ENCODE measurements at regions not wholly inside any gene's neighbourhood (a gene's known extent, or its start where the extent isn't known, plus 50 kb on each side); places are given as distances from the start of the nearest gene placed in this dataset.

DNA sequence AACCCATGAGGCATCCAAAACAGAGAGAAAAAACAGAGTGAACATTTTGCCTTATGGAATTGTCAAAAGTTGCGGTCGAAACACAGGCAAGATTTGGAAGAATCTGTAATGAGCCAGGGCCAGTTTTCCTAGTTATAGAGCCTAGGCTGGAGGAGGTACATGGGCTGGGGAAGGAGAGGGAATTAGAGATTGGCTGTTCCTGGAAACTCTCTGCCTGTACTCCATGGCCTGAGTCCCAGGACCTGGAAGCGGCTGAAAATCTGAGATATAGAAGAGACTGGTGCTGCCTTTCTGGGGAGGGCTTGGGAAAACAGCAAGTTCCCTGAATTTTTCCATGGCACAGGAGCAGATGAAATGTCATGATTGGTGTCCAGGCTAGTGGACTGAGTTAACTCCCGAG, 122.8 kb upstream of the KLF12 start:
- no peak for TF ChIP-seq EP300 (IDR thresholded peaks at IDR 0.05; ENCODE audit: borderline replicate concordance)
- TF ChIP-seq, protein P1, sequence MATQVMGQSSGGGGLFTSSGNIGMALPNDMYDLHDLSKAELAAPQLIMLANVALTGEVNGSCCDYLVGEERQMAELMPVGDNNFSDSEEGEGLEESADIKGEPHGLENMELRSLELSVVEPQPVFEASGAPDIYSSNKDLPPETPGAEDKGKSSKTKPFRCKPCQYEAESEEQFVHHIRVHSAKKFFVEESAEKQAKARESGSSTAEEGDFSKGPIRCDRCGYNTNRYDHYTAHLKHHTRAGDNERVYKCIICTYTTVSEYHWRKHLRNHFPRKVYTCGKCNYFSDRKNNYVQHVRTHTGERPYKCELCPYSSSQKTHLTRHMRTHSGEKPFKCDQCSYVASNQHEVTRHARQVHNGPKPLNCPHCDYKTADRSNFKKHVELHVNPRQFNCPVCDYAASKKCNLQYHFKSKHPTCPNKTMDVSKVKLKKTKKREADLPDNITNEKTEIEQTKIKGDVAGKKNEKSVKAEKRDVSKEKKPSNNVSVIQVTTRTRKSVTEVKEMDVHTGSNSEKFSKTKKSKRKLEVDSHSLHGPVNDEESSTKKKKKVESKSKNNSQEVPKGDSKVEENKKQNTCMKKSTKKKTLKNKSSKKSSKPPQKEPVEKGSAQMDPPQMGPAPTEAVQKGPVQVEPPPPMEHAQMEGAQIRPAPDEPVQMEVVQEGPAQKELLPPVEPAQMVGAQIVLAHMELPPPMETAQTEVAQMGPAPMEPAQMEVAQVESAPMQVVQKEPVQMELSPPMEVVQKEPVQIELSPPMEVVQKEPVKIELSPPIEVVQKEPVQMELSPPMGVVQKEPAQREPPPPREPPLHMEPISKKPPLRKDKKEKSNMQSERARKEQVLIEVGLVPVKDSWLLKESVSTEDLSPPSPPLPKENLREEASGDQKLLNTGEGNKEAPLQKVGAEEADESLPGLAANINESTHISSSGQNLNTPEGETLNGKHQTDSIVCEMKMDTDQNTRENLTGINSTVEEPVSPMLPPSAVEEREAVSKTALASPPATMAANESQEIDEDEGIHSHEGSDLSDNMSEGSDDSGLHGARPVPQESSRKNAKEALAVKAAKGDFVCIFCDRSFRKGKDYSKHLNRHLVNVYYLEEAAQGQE (IDR thresholded peaks at IDR 0.05; ENCODE audit: low read depth) = no peak
- TF ChIP-seq TEAD4 (IDR thresholded peaks at IDR 0.05) = no peak
- no peak for TF ChIP-seq EGR1 (IDR thresholded peaks at IDR 0.05)
- TF ChIP-seq, protein P2, sequence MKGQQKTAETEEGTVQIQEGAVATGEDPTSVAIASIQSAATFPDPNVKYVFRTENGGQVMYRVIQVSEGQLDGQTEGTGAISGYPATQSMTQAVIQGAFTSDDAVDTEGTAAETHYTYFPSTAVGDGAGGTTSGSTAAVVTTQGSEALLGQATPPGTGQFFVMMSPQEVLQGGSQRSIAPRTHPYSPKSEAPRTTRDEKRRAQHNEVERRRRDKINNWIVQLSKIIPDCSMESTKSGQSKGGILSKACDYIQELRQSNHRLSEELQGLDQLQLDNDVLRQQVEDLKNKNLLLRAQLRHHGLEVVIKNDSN (IDR thresholded peaks at IDR 0.05) = no peak
- TF ChIP-seq NFIC (IDR thresholded peaks at IDR 0.05) = no peak
- TF ChIP-seq CREB1 (IDR thresholded peaks at IDR 0.05; ENCODE audit: low read depth) = no peak
- TF ChIP-seq TAF1 (IDR thresholded peaks at IDR 0.05; ENCODE audit: low read depth) = no peak
- no peak for TF ChIP-seq YY1 (IDR thresholded peaks at IDR 0.05; ENCODE audit: low read depth)
- no peak for TF ChIP-seq FOXM1 (IDR thresholded peaks at IDR 0.05; ENCODE audit: borderline replicate concordance, low read depth)
- no peak for TF ChIP-seq RAD21 (IDR thresholded peaks at IDR 0.05; ENCODE audit: low read depth)
- TF ChIP-seq TCF12 (IDR thresholded peaks at IDR 0.05; ENCODE audit: low read depth) = no peak
- TF ChIP-seq CEBPB (IDR thresholded peaks at IDR 0.05) = no peak

DNA sequence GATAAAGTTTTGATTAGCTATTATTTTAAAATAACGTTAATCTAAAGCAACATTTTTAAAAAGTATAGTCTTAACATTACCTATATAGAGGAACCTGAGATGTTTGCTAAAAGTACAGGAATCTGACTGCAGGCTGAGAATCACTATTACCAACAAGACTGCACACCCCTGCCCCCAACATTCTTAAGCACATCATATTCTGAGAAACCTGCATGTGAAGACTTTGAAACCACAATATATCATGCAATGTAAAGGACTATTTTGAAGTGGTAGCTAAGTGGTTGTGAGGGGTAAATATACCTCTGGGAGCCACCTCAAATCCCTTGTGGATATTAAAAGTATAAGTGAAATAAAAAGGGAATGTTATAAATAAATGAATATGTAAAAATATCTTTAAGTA, 119.0 kb upstream of the KLF12 start:
- TF ChIP-seq TCF12 (IDR thresholded peaks at IDR 0.05; ENCODE audit: low read depth) (no peak), CEBPB (IDR thresholded peaks at IDR 0.05) (no peak), NFIC (IDR thresholded peaks at IDR 0.05) (no peak), EGR1 (IDR thresholded peaks at IDR 0.05) (no peak), YY1 (IDR thresholded peaks at IDR 0.05; ENCODE audit: low read depth) (no peak), CREB1 (IDR thresholded peaks at IDR 0.05; ENCODE audit: low read depth) (no peak), TAF1 (IDR thresholded peaks at IDR 0.05; ENCODE audit: low read depth) (no peak), FOXM1 (IDR thresholded peaks at IDR 0.05; ENCODE audit: borderline replicate concordance, low read depth) (no peak)

DNA sequence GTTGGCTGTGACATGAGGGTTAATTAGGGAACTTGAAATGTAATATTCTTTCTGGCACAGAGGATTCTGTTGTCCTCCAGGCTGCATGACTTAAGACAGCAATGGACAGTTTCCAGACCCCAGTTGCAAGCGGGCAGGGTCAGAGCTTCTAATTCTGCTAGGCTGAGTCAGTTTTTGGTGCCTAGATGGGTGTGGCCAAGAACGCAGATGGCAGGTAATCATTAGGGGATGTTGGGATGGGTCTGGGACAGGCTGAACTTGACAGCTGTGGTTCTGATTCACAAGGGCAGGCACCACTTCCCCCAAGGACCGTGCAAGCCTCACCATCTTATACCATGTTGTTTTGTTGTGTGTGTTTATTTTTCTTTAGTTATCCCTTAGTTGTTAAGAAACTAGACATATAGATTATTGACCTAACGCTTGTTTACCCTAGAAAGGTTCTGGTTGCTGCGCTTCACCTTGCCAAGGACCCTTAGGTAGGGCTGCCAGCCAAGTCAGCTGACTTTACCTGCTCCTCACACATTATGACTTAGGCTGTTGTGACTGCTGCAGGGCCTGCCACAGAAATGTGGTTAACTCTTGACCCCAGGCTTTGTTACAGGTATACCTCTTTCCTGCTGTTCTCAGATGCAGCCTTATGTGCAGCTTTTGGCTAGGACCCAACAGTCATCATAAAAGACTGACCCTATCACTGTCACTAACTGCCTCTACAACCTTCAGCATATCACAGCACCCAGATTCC, 117.7 kb upstream of the KLF12 start:
- TF ChIP-seq TAF1 (IDR thresholded peaks at IDR 0.05; ENCODE audit: low read depth) = no peak
- no peak for TF ChIP-seq CREB1 (IDR thresholded peaks at IDR 0.05; ENCODE audit: low read depth)
- TF ChIP-seq, protein P1 (IDR thresholded peaks at IDR 0.05; ENCODE audit: low read depth) = no peak
- TF ChIP-seq RAD21 (IDR thresholded peaks at IDR 0.05; ENCODE audit: low read depth) = no peak
- no peak for TF ChIP-seq TEAD4 (IDR thresholded peaks at IDR 0.05)
- TF ChIP-seq EP300 (IDR thresholded peaks at IDR 0.05; ENCODE audit: borderline replicate concordance) = no peak
- TF ChIP-seq, protein P3, sequence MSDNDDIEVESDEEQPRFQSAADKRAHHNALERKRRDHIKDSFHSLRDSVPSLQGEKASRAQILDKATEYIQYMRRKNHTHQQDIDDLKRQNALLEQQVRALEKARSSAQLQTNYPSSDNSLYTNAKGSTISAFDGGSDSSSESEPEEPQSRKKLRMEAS (IDR thresholded peaks at IDR 0.05) = no peak
- TF ChIP-seq ZBTB7A (IDR thresholded peaks at IDR 0.05; ENCODE audit: low read depth) = no peak
- TF ChIP-seq FOXM1 (IDR thresholded peaks at IDR 0.05; ENCODE audit: borderline replicate concordance, low read depth) = no peak
- no peak for TF ChIP-seq NFIC (IDR thresholded peaks at IDR 0.05)
- no peak for TF ChIP-seq TCF12 (IDR thresholded peaks at IDR 0.05; ENCODE audit: low read depth)

DNA sequence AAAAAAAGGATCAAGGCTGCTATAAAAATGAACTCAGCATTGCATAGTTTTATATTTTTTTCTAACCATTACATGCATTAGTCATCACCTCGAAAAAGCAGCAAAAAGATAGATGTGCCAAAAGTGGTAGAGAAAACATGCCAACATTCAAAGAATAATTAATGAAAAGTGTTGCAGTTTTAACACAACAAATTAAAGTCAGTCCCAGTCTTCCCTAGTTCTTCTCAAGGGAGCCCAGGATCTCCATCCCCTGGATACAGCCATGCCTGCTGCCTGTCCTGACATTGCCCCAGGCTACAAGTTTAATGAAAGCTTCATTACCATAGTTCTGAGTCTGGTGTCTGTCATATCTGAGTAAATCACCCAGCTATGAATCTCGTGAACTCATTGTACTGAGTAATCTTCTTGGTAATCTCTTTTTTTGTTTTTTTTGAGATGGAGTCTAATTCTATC, 116.6 kb upstream of the KLF12 start:
- TF ChIP-seq, protein P1 (IDR thresholded peaks at IDR 0.05; ENCODE audit: low read depth) = no peak
- TF ChIP-seq EP300 (IDR thresholded peaks at IDR 0.05; ENCODE audit: borderline replicate concordance) = no peak
- no peak for TF ChIP-seq TEAD4 (IDR thresholded peaks at IDR 0.05)
- no peak for TF ChIP-seq YY1 (IDR thresholded peaks at IDR 0.05; ENCODE audit: low read depth)
- no peak for TF ChIP-seq TAF1 (IDR thresholded peaks at IDR 0.05; ENCODE audit: low read depth)
- TF ChIP-seq, protein P3 (IDR thresholded peaks at IDR 0.05) = no peak
- TF ChIP-seq EGR1 (IDR thresholded peaks at IDR 0.05) = no peak
- TF ChIP-seq RAD21 (IDR thresholded peaks at IDR 0.05; ENCODE audit: low read depth) = no peak
- no peak for TF ChIP-seq CREB1 (IDR thresholded peaks at IDR 0.05; ENCODE audit: low read depth)
- TF ChIP-seq, protein P2 (IDR thresholded peaks at IDR 0.05) = no peak
- no peak for TF ChIP-seq TCF12 (IDR thresholded peaks at IDR 0.05; ENCODE audit: low read depth)
- no peak for TF ChIP-seq NFIC (IDR thresholded peaks at IDR 0.05)
- no peak for TF ChIP-seq ZBTB7A (IDR thresholded peaks at IDR 0.05; ENCODE audit: low read depth)
- TF ChIP-seq FOXM1 (IDR thresholded peaks at IDR 0.05; ENCODE audit: borderline replicate concordance, low read depth) = no peak
- TF ChIP-seq CEBPB (IDR thresholded peaks at IDR 0.05) = no peak

Data from Ishikawa (cell line).